ENCODE measurements at regions not wholly inside any gene's neighbourhood (a gene's known extent, or its start where the extent isn't known, plus 50 kb on each side); places are given as distances from the start of the nearest gene placed in this dataset.

- no peak for DNase-seq (ENCODE audit: extremely low read depth in 1 of 11, low read depth in 9 of 11, low spot score in 4 of 11)
Observed at GRCh38 chr4:161008527-161008926, 1155.3 kb downstream of the FSTL5 start.

- no peak for DNase-seq (ENCODE audit: extremely low read depth in 1 of 11, low read depth in 9 of 11, low spot score in 4 of 11)
Observed at GRCh38 chr4:161010227-161010626, 1153.6 kb downstream of the FSTL5 start.
